H9 (cell line): ENCODE measurements at regions not wholly inside any gene's neighbourhood (a gene's known extent, or its start where the extent isn't known, plus 50 kb on each side); places are given as distances from the start of the nearest gene placed in this dataset.

Experiments
- DNase-seq: peaks from one replicate; pipeline ENCODE4 v3.0.0-alpha.2; 2017
- H2AFZ ChIP-seq: one replicate; pipeline ENCODE4 v1.6.1; 2013; ENCODE audit warnings: mild to moderate bottlenecking, low read length, control low read depth, moderate library complexity
- H2AK5ac ChIP-seq: 2 replicates; pipeline ENCODE4 v1.6.1; 2013; ENCODE audit warnings: low read length, control low read depth, mixed read lengths; ENCODE audit not compliant: insufficient read length
- H2BK120ac ChIP-seq: one replicate; pipeline ENCODE4 v1.6.1; 2013; ENCODE audit warnings: low read depth, mild to moderate bottlenecking, low read length, control low read depth, inconsistent platforms; ENCODE audit not compliant: poor library complexity, severe bottlenecking
- H2BK12ac ChIP-seq: 2 replicates; pipeline ENCODE4 v1.6.1; 2013; ENCODE audit warnings: low read length, control low read depth, mixed read lengths, low read depth; ENCODE audit not compliant: insufficient read length
- H2BK15ac ChIP-seq: 2 replicates; pipeline ENCODE4 v1.6.1; 2013; ENCODE audit warnings: low read depth, low read length, control low read depth
- H2BK20ac ChIP-seq: one replicate; pipeline ENCODE4 v1.6.1; 2013; ENCODE audit warnings: low read depth, mild to moderate bottlenecking, low read length, control low read depth, inconsistent platforms; ENCODE audit not compliant: poor library complexity, severe bottlenecking
- H2BK5ac ChIP-seq: 2 replicates; pipeline ENCODE4 v1.6.1; 2013; ENCODE audit warnings: low read length, control low read depth, mixed read lengths; ENCODE audit not compliant: insufficient read length
- H3K14ac ChIP-seq: 2 replicates; pipeline ENCODE4 v1.6.1; 2013; ENCODE audit warnings: low read length, control low read depth; ENCODE audit not compliant: insufficient read depth
- H3K18ac ChIP-seq: 2 replicates; pipeline ENCODE4 v1.6.1; 2013; ENCODE audit warnings: low read depth, mild to moderate bottlenecking, mixed read lengths, low read length, control low read depth; ENCODE audit not compliant: insufficient read length
- H3K23ac ChIP-seq: 2 replicates; pipeline ENCODE4 v1.6.1; 2013; ENCODE audit warnings: low read length, control low read depth, mixed read lengths, low read depth; ENCODE audit not compliant: insufficient read length
- H3K23me2 ChIP-seq: 2 replicates; pipeline ENCODE4 v1.6.1; 2013; ENCODE audit warnings: low read depth, mild to moderate bottlenecking, mixed read lengths, low read length, control low read depth; ENCODE audit not compliant: insufficient read length, poor library complexity, severe bottlenecking
- H3K27ac ChIP-seq: 2 replicates; pipeline ENCODE4 v1.5.1; 2013; ENCODE audit warnings: low read length, control low read depth, mixed read lengths, low read depth; ENCODE audit not compliant: insufficient read length
- H3K27me3 ChIP-seq: 2 replicates; pipeline ENCODE4 v1.6.1; 2013; ENCODE audit warnings: low read length, control low read depth, inconsistent platforms; ENCODE audit not compliant: insufficient read depth
- H3K4ac ChIP-seq: 2 replicates; pipeline ENCODE4 v1.6.1; 2013; ENCODE audit warnings: low read depth, mild to moderate bottlenecking, control low read depth, inconsistent platforms, low read length, moderate library complexity
- H3K4me1 ChIP-seq: 2 replicates; pipeline ENCODE4 v1.6.1; 2013; ENCODE audit warnings: low read length, control low read depth, inconsistent platforms; ENCODE audit not compliant: insufficient read depth
- H3K4me2 ChIP-seq: 2 replicates; pipeline ENCODE4 v1.6.1; 2013; ENCODE audit warnings: low read length, control low read depth, mixed read lengths; ENCODE audit not compliant: insufficient read length, insufficient read depth
- H3K56ac ChIP-seq: 2 replicates; pipeline ENCODE4 v1.6.1; 2013; ENCODE audit warnings: low read depth, mild to moderate bottlenecking, mixed read lengths, low read length, control low read depth; ENCODE audit not compliant: insufficient read length
- H3K79me1 ChIP-seq: 2 replicates; pipeline ENCODE4 v1.6.1; 2013; ENCODE audit warnings: low read depth, mild to moderate bottlenecking, moderate library complexity, low read length, control low read depth, inconsistent platforms; ENCODE audit not compliant: insufficient read depth, poor library complexity, severe bottlenecking
- H3K79me2 ChIP-seq: 2 replicates; pipeline ENCODE4 v1.6.1; 2013; ENCODE audit warnings: low read length, control low read depth, inconsistent platforms; ENCODE audit not compliant: insufficient read depth
- H3K9ac ChIP-seq: 2 replicates; pipeline ENCODE4 v1.6.1; 2013; ENCODE audit warnings: low read length, control low read depth, mixed read lengths; ENCODE audit not compliant: insufficient read length; ENCODE audit errors: extremely low read depth
- H3K9me3 ChIP-seq: one replicate; pipeline ENCODE4 v1.6.1; 2013; ENCODE audit warnings: low read depth, low read length, inconsistent platforms; ENCODE audit not compliant: control insufficient read depth
- H3T11ph ChIP-seq: one replicate; pipeline ENCODE4 v1.6.1; 2013; ENCODE audit warnings: mild to moderate bottlenecking, low read length, control low read depth, inconsistent platforms
- H4K20me1 ChIP-seq: one replicate; pipeline ENCODE4 v1.6.1; 2013; ENCODE audit not compliant: control insufficient read depth, insufficient read length, insufficient read depth
- H4K5ac ChIP-seq: 2 replicates; pipeline ENCODE4 v1.6.1; 2013; ENCODE audit warnings: low read depth, mild to moderate bottlenecking, mixed read lengths, low read length, control low read depth; ENCODE audit not compliant: insufficient read length
- H4K8ac ChIP-seq: replicated peaks from 2 replicates; pipeline ENCODE4 v1.6.1; 2013; ENCODE audit warnings: low read length, control low read depth, mixed read lengths, low read depth; ENCODE audit not compliant: insufficient read length
- H4K91ac ChIP-seq: 2 replicates; pipeline ENCODE4 v1.6.1; 2013; ENCODE audit warnings: low read depth, mild to moderate bottlenecking, moderate library complexity, mixed read lengths, low read length, control low read depth; ENCODE audit not compliant: insufficient read length
- H3K27ac Mint-ChIP-seq, 3 experiments: 2 replicates in 2 of 3; 3 replicates in 1 of 3; pipeline ENCODE4 v1.8.0; 2020 to 2021; ENCODE audit warnings: mixed read lengths in 3 of 3, mild to moderate bottlenecking in 1 of 3, moderate library complexity in 1 of 3
- H3K27me3 Mint-ChIP-seq: 2 replicates; pipeline ENCODE4 v1.8.0; 2021; ENCODE audit warnings: low read depth, mild to moderate bottlenecking, moderate library complexity, mixed read lengths
- H3K36me3 Mint-ChIP-seq, 3 experiments: 2 replicates in 2 of 3; 3 replicates in 1 of 3; pipeline ENCODE4 v1.8.0; 2020 to 2021; ENCODE audit warnings: low read depth in 3 of 3, mixed read lengths in 3 of 3; ENCODE audit not compliant: insufficient read depth in 1 of 3
- H3K4me1 Mint-ChIP-seq, 2 experiments: 2 replicates each; pipeline ENCODE4 v1.8.0; 2020; ENCODE audit warnings: mixed read lengths in 2 of 2
- H3K4me3 Mint-ChIP-seq, 2 experiments: 2 replicates in 1 of 2; 3 replicates in 1 of 2; pipeline ENCODE4 v1.8.0; 2020 to 2021; ENCODE audit warnings: mild to moderate bottlenecking in 2 of 2, mixed read lengths in 2 of 2, moderate library complexity in 1 of 2
- H3K9me3 Mint-ChIP-seq, 2 experiments: 2 replicates in 1 of 2; 3 replicates in 1 of 2; pipeline ENCODE4 v1.8.0; 2020; ENCODE audit warnings: mild to moderate bottlenecking in 2 of 2, mixed read lengths in 2 of 2, moderate library complexity in 1 of 2
- CTCF ChIP-seq: fragments of 200-600 bp; sonication (generic); conservative IDR thresholded peaks from 3 replicates; pipeline ENCODE4 v1.8.0; 2021; ENCODE audit warnings: antibody characterized with exemption, mild to moderate bottlenecking
- WGBS: extraction: QIAGEN DNeasy Blood & Tissue Kit; methylation state at CpG from one replicate; pipeline ENCODE4 v1.1.7; 2013; ENCODE audit warnings: missing lambda C conversion rate, low lambda C conversion rate, mixed read lengths; ENCODE audit not compliant: insufficient read length; ENCODE audit errors: extremely low coverage; 5-methylcytosine and 5-hydroxymethylcytosine counted together

GRCh38 chr10:9577746-9578145 lies 1439.9 kb upstream of the CELF2 start:
- Histone ChIP-seq H3K79me1 (no peaks in the 10 kb centered on the region), H2BK20ac (no peak overlapping the region), H4K91ac (no peak overlapping the region), H3K27ac (no peak overlapping the region), H3K18ac (no peak overlapping the region), H3T11ph (no peak overlapping the region), H4K8ac (no peak overlapping the region), H4K20me1 (no peaks in the 10 kb centered on the region), H2BK120ac (no peak overlapping the region), H2AK5ac (no peak overlapping the region), H3K23ac (no peak overlapping the region), H3K56ac (no peak overlapping the region), H3K4me2 (no peak overlapping the region), H3K9ac (no peak overlapping the region), H3K4me1 (no peaks in the 10 kb centered on the region), H4K5ac (no peak overlapping the region), H2BK5ac (no peak overlapping the region), H2BK15ac (no peak overlapping the region), H2BK12ac (no peak overlapping the region), H3K9me3 (no peaks in the 10 kb centered on the region), H3K23me2 (no peaks in the 10 kb centered on the region), H3K4ac (no peak overlapping the region), H2AFZ (no peak overlapping the region), H3K79me2 (no peaks in the 10 kb centered on the region), H3K27me3 (no peaks in the 10 kb centered on the region), H3K14ac (no peak overlapping the region)
- no peak for DNase-seq
- Mint-ChIP-seq H3K4me1 (no peaks in the 10 kb centered on the region), H3K4me3 (no peak overlapping the region), H3K9me3 (no peaks in the 10 kb centered on the region), H3K27ac (no peak overlapping the region), H3K27me3 (no peaks in the 10 kb centered on the region), H3K36me3 (no peaks in the 10 kb centered on the region)
- TF ChIP-seq CTCF = no peak
- WGBS = no CpG with 5 or more reads among the region's 1 CpG
